Breast epithelium (tissue), 3 donors: ENCODE measurements at regions not wholly inside any gene's neighbourhood (a gene's known extent, or its start where the extent isn't known, plus 50 kb on each side); places are given as distances from the start of the nearest gene placed in this dataset.

Source experiments
- POLR2A ChIP-seq: fragments of 450-650 bp; IDR thresholded peaks from one replicate; pipeline ENCODE4 v1.6.1; 2016; ENCODE audit warnings: antibody characterized with exemption, mild to moderate bottlenecking, moderate library complexity
- POLR2AphosphoS5 ChIP-seq, 3 donors: sonication (generic); formaldehyde crosslinking; IDR thresholded peaks; one replicate each; pipeline ENCODE4 v1.6.1; 2017; ENCODE audit warnings: antibody characterized with exemption in 3 of 3
- TF ChIP-seq, protein P1 (sequence below), 3 donors: fragments of 450-650 bp; IDR thresholded peaks; one replicate each; pipeline ENCODE4 v1.5.1; 2016 to 2017; ENCODE audit warnings: antibody characterized with exemption in 3 of 3, mild to moderate bottlenecking in 3 of 3, moderate library complexity in 3 of 3

DNA sequence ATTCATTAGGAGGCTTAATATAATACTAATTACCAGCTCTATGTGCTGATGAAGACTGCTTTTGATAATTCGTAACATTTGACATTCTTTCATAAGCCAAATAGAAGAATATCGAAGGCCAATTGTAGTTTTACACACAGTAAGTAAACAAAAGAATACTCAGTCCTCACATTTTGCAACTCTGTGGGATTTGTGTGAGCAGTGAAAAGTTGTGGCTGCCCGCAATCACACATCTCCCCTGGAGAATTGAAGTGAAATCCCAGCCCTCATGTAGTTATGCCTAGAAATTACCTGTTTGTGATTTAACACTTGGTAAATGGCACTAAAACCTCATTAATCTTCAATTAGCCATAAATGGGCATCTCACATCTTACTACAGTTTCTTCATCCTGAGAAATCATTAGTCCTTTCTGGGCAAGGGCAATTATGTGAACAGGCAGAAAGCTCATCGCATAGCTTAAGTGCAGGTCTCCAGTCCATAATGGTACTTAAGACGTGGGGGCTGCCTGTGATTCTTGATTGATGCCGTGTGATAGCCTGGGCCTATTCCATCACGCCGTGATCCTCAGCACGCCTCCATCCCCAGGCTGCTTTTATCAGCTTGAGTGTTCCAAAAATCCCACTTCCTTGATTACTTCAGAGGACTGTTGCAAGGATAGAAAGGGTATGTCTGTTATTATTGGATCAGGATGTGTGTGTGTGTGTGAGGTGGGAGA, 97.9 kb upstream of the METTL14 start:
- TF ChIP-seq, protein P1, sequence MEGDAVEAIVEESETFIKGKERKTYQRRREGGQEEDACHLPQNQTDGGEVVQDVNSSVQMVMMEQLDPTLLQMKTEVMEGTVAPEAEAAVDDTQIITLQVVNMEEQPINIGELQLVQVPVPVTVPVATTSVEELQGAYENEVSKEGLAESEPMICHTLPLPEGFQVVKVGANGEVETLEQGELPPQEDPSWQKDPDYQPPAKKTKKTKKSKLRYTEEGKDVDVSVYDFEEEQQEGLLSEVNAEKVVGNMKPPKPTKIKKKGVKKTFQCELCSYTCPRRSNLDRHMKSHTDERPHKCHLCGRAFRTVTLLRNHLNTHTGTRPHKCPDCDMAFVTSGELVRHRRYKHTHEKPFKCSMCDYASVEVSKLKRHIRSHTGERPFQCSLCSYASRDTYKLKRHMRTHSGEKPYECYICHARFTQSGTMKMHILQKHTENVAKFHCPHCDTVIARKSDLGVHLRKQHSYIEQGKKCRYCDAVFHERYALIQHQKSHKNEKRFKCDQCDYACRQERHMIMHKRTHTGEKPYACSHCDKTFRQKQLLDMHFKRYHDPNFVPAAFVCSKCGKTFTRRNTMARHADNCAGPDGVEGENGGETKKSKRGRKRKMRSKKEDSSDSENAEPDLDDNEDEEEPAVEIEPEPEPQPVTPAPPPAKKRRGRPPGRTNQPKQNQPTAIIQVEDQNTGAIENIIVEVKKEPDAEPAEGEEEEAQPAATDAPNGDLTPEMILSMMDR (IDR thresholded peaks at IDR 0.05), result no peak
- TF ChIP-seq POLR2A (no peak), POLR2AphosphoS5 (IDR thresholded peaks at IDR 0.05) (no peak)
